ENCODE measurements at regions not wholly inside any gene's neighbourhood (a gene's known extent, or its start where the extent isn't known, plus 50 kb on each side); places are given as distances from the start of the nearest gene placed in this dataset.

- DNase-seq: no peak
- H3K27me3 Mint-ChIP-seq: no peaks in the 10 kb centered on the region
- H3K36me3 Mint-ChIP-seq: no peaks in the 10 kb centered on the region
- no peaks in the 10 kb centered on the region for H3K4me1 Mint-ChIP-seq
- H3K9me3 Mint-ChIP-seq: no peaks in the 10 kb centered on the region
- no peak overlapping the region for H3K27ac Mint-ChIP-seq
- H3K4me3 Mint-ChIP-seq: no peak overlapping the region
Measured at GRCh38 chr2:128390991-128391630, 72.4 kb upstream of the HS6ST1 start.

DNA sequence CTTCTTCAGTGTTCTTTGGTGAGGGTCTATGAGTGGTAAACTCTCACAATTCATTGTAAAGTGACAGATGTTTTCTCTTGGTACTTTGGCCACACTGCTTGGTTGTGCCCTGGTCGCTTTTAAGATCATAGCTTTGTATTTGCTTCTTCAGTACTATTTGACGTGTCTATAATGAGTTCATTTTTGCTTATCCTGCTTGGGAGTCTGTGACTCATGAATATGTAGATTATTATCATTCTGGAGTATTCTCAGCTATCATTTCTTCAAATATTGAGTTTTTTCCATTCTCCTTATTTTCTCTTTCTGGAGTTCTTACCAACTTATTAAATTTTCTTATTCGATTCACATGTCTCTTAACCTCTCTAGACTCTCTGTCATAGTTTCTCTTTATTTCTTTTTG lies 73.0 kb upstream of the HS6ST1 start:
- Mint-ChIP-seq H3K4me3 (no peak overlapping the region), H3K36me3 (no peaks in the 10 kb centered on the region), H3K27me3 (no peaks in the 10 kb centered on the region), H3K4me1 (no peaks in the 10 kb centered on the region), H3K9me3 (no peaks in the 10 kb centered on the region), H3K27ac (no peak overlapping the region)
- DNase-seq: no peak

GRCh38 chr2:128392207-128392606 lies 73.5 kb upstream of the HS6ST1 start:
- H3K4me3 Mint-ChIP-seq: no peak overlapping the region
- no peaks in the 10 kb centered on the region for H3K27me3 Mint-ChIP-seq
- no peaks in the 10 kb centered on the region for H3K4me1 Mint-ChIP-seq
- no peak for DNase-seq
- H3K9me3 Mint-ChIP-seq: no peaks in the 10 kb centered on the region
- H3K27ac Mint-ChIP-seq: no peak overlapping the region
- H3K36me3 Mint-ChIP-seq: no peaks in the 10 kb centered on the region

- Mint-ChIP-seq H3K4me1 (no peaks in the 10 kb centered on the region), H3K36me3 (no peaks in the 10 kb centered on the region), H3K9me3 (no peaks in the 10 kb centered on the region), H3K4me3 (no peak overlapping the region), H3K27me3 (peaks cover 4% of the 10 kb centered on the region), H3K27ac (no peak overlapping the region)
- no peak for DNase-seq
Measured at GRCh38 chr2:128394007-128394730, 75.5 kb upstream of the HS6ST1 start.

- peaks cover 12% of the 10 kb centered on the region for H3K27me3 Mint-ChIP-seq
- H3K4me1 Mint-ChIP-seq: no peaks in the 10 kb centered on the region
- H3K4me3 Mint-ChIP-seq: no peak overlapping the region
- no peak for DNase-seq
- H3K27ac Mint-ChIP-seq: no peak overlapping the region
- no peaks in the 10 kb centered on the region for H3K9me3 Mint-ChIP-seq
- no peaks in the 10 kb centered on the region for H3K36me3 Mint-ChIP-seq
Measured at GRCh38 chr2:128395196-128395595, 76.5 kb upstream of the HS6ST1 start.

GRCh38 chr2:128395640-128396499 lies 77.2 kb upstream of the HS6ST1 start:
- Mint-ChIP-seq H3K4me1 (no peaks in the 10 kb centered on the region), H3K27me3 (peaks cover 16% of the 10 kb centered on the region), H3K27ac (no peak overlapping the region), H3K4me3 (no peak overlapping the region), H3K9me3 (no peaks in the 10 kb centered on the region), H3K36me3 (no peaks in the 10 kb centered on the region)
- DNase-seq: no peak

DNA sequence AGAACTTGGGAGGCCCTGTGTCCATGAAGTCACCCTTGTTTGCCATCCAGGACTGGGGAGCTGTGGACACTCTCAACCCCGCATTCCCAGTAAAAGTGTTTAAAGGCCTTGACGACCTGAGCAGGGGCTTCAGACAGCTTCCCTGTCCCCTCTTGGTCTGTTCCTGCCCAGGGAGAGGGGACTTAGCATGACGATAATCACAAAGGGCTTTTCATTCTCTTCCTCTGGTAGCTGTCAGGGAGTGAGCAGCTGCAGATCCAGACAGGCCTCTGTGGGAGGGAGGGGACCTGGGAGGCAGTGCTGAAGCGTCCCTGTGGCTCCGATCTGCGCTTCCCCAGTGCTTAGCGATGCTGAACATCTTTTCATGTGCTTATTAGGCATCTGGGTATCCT lies 77.8 kb upstream of the HS6ST1 start:
- no peak overlapping the region for H3K27ac Mint-ChIP-seq
- H3K36me3 Mint-ChIP-seq: no peaks in the 10 kb centered on the region
- DNase-seq: no peak
- H3K4me1 Mint-ChIP-seq: no peaks in the 10 kb centered on the region
- H3K9me3 Mint-ChIP-seq: no peaks in the 10 kb centered on the region
- H3K4me3 Mint-ChIP-seq: no peak overlapping the region
- H3K27me3 Mint-ChIP-seq: peaks cover 16% of the 10 kb centered on the region

GRCh38 chr2:128396946-128397345 lies 78.3 kb upstream of the HS6ST1 start:
- H3K4me3 Mint-ChIP-seq: no peak overlapping the region
- H3K4me1 Mint-ChIP-seq: no peaks in the 10 kb centered on the region
- no peak for DNase-seq
- H3K9me3 Mint-ChIP-seq: no peaks in the 10 kb centered on the region
- no peak overlapping the region for H3K27ac Mint-ChIP-seq
- no peaks in the 10 kb centered on the region for H3K36me3 Mint-ChIP-seq
- H3K27me3 Mint-ChIP-seq: peaks cover 19% of the 10 kb centered on the region

DNA sequence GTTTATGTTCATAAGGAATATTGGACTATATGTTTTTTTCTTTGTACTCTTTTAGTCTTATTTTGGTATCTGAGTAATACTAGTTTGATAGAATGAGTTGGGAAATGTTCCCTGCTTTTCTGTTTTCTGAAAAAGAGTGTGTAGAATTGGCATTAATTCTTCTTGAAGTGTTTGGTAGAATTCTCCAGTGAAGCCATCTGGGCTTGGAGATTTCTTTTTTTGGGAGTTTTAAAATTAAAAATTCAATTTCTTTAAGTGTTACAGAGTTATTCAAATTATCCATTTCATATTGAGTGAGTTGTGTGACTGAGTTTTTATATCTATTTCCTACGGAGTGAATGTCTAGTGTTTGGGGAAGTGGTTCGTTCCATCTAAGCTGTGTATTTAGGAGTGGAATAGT lies 80.6 kb upstream of the HS6ST1 start:
- Mint-ChIP-seq H3K36me3 (no peaks in the 10 kb centered on the region), H3K27ac (no peak overlapping the region), H3K9me3 (no peaks in the 10 kb centered on the region), H3K4me1 (no peaks in the 10 kb centered on the region), H3K4me3 (no peak overlapping the region), H3K27me3 (peaks cover 33% of the 10 kb centered on the region)
- DNase-seq: no peak

GRCh38 chr2:128399690-128400291 lies 81.1 kb upstream of the HS6ST1 start:
- Mint-ChIP-seq H3K4me3 (no peak overlapping the region), H3K27me3 (peaks cover 36% of the 10 kb centered on the region), H3K9me3 (no peaks in the 10 kb centered on the region), H3K4me1 (no peaks in the 10 kb centered on the region), H3K36me3 (no peaks in the 10 kb centered on the region), H3K27ac (no peak overlapping the region)
- no peak for DNase-seq

DNA sequence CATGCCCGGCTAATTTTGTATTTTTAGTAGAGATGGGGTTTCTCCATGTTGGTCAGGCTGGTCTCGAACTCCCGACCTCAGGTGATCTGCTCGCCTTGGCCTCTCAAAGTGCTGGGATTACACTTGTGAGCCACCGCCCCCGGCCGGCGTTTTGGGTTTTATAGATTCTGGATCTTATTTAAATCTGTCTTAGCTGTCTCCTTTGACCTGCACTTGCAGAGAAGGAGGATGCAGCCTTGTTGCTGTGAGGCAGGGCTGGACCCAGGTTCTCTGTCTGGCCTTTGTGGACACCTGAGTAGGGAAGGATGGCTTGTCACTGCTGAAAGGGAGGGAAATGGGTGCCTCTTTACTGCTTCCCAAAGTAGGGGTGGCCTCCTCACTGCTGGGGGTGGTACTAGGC lies 83.0 kb upstream of the HS6ST1 start:
- DNase-seq: no peak
- Mint-ChIP-seq H3K4me3 (no peak overlapping the region), H3K36me3 (no peaks in the 10 kb centered on the region), H3K9me3 (no peaks in the 10 kb centered on the region), H3K27ac (no peak overlapping the region), H3K27me3 (peaks cover 36% of the 10 kb centered on the region), H3K4me1 (no peaks in the 10 kb centered on the region)

DNA sequence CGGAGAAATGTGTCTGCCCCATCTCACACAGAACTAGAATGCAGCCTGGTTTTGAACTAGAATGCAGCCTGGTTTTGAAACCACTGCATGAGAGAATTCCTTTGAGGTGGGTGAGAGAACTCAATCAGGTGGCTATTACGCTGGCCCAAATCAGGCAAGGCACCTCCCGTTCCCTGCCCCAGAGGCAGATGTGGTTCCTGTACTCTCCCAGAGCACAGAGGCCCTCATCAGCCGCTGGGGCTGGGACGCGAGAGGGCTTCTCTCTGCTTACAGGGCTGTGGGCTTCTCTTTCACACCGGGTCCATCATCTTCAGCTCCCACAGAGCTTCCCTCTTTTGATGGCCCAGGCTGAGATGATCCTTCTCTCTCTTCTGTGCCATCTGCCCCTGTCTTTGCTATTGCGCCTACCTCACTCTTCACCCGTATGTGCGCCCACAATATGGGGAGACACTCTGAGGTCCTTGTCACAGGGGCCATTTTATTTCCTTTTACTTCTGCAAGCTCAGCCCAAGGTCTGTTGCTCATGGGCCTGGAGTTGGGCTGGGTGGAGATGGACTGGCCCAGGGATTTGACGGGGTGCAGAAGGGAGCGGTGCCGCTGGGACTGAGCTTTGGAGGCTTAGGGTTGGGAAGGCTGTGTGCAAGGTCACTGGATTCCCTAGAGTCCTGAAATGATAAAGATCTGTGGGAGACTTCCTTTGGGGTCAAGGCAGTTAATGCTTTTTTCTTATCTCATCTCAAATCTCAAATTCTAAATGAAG lies 84.4 kb upstream of the HS6ST1 start:
- no peaks in the 10 kb centered on the region for H3K4me1 Mint-ChIP-seq
- H3K9me3 Mint-ChIP-seq: no peaks in the 10 kb centered on the region
- DNase-seq: no peak
- H3K27ac Mint-ChIP-seq: no peak overlapping the region
- peaks cover 36% of the 10 kb centered on the region for H3K27me3 Mint-ChIP-seq
- H3K4me3 Mint-ChIP-seq: no peak overlapping the region
- H3K36me3 Mint-ChIP-seq: no peaks in the 10 kb centered on the region

- H3K27me3 Mint-ChIP-seq: peaks cover 32% of the 10 kb centered on the region
- no peak overlapping the region for H3K27ac Mint-ChIP-seq
- H3K36me3 Mint-ChIP-seq: no peaks in the 10 kb centered on the region
- no peaks in the 10 kb centered on the region for H3K4me1 Mint-ChIP-seq
- no peak overlapping the region for H3K4me3 Mint-ChIP-seq
- H3K9me3 Mint-ChIP-seq: no peaks in the 10 kb centered on the region
- DNase-seq: no peak
Measured at GRCh38 chr2:128403814-128404708, 85.4 kb upstream of the HS6ST1 start.

Data from activated naive CD8-positive, alpha-beta T cell treated with anti-CD3 and anti-CD28 coated beads for 36 hours (primary cell).